ENCODE measurements at regions not wholly inside any gene's neighbourhood (a gene's known extent, or its start where the extent isn't known, plus 50 kb on each side); places are given as distances from the start of the nearest gene placed in this dataset.

GRCh38 chr7:54908760-54909438 lies 109.9 kb upstream of the EGFR start:
- TF ChIP-seq CTCF (IDR thresholded peaks at IDR 0.05) (no peak), POLR2A (IDR thresholded peaks at IDR 0.05) (no peak)
